ENCODE measurements at regions not wholly inside any gene's neighbourhood (a gene's known extent, or its start where the extent isn't known, plus 50 kb on each side); places are given as distances from the start of the nearest gene placed in this dataset.

GRCh38 chr6:139758209-139758611 is 383.8 kb upstream of the CITED2 start:
- H3K4me1 ChIP-seq (ENCODE audit: control insufficient read depth in 2 of 2, insufficient read depth in 2 of 2, low read length in 2 of 2), result no peaks in the 10 kb centered on the region
- no peaks in the 10 kb centered on the region for H3K9me3 ChIP-seq (ENCODE audit: control insufficient read depth in 2 of 2, insufficient read depth in 1 of 2, low read length in 1 of 2)
- no peaks in the 10 kb centered on the region for H3K36me3 ChIP-seq (ENCODE audit: control insufficient read depth in 2 of 2, insufficient read depth in 2 of 2, low read length in 1 of 2)
- H3K4me3 ChIP-seq (ENCODE audit: low read length in 2 of 2), result no peak overlapping the region
- no peak for DNase-seq (ENCODE audit: low read depth in 6 of 9, low spot score in 9 of 9)
- WGBS, result 66% methylated on average over 3 of the region's 3 CpGs
- H3K27ac ChIP-seq (ENCODE audit: low read depth in 1 of 2, low read length in 1 of 2), result no peak overlapping the region
- H3K27me3 ChIP-seq (ENCODE audit: control insufficient read depth in 2 of 2, insufficient read depth in 1 of 2, low read length in 1 of 2), result no peaks in the 10 kb centered on the region

DNA sequence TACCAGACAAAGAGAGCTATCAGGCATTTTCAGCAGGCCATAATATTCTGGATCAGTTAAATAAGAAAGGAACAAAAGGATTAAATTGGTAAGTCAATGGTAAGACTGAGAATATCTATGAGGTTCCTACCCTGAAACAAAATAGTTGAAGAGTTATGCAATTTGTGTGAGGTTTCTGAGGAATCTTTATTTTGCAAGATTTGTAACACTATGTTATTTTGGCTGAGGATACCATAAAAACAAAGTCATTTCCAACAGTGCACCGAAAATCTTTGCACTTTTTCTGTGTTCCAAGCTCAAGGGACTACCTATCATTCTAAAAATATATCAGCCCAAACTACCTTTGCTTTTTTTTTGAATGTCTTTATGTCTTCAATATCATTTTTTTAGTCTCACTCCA is 383.3 kb upstream of the CITED2 start:
- DNase-seq (ENCODE audit: low read depth in 6 of 9, low spot score in 9 of 9), result no peak
- no peaks in the 10 kb centered on the region for H3K36me3 ChIP-seq (ENCODE audit: control insufficient read depth in 2 of 2, insufficient read depth in 2 of 2, low read length in 1 of 2)
- no peak overlapping the region for H3K27ac ChIP-seq (ENCODE audit: low read depth in 1 of 2, low read length in 1 of 2)
- H3K4me1 ChIP-seq (ENCODE audit: control insufficient read depth in 2 of 2, insufficient read depth in 2 of 2, low read length in 2 of 2), result no peaks in the 10 kb centered on the region
- no peaks in the 10 kb centered on the region for H3K9me3 ChIP-seq (ENCODE audit: control insufficient read depth in 2 of 2, insufficient read depth in 1 of 2, low read length in 1 of 2)
- no peaks in the 10 kb centered on the region for H3K27me3 ChIP-seq (ENCODE audit: control insufficient read depth in 2 of 2, insufficient read depth in 1 of 2, low read length in 1 of 2)
- 86% methylated on average over 1 of the region's 1 CpG for WGBS
- no peak overlapping the region for H3K4me3 ChIP-seq (ENCODE audit: low read length in 2 of 2)

GRCh38 chr6:139756381-139756780 is 381.9 kb upstream of the CITED2 start:
- no peak overlapping the region for H3K27ac ChIP-seq (ENCODE audit: low read depth in 1 of 2, low read length in 1 of 2)
- H3K9me3 ChIP-seq (ENCODE audit: control insufficient read depth in 2 of 2, insufficient read depth in 1 of 2, low read length in 1 of 2), result no peaks in the 10 kb centered on the region
- no peaks in the 10 kb centered on the region for H3K36me3 ChIP-seq (ENCODE audit: control insufficient read depth in 2 of 2, insufficient read depth in 2 of 2, low read length in 1 of 2)
- no peaks in the 10 kb centered on the region for H3K4me1 ChIP-seq (ENCODE audit: control insufficient read depth in 2 of 2, insufficient read depth in 2 of 2, low read length in 2 of 2)
- DNase-seq (ENCODE audit: low read depth in 6 of 9, low spot score in 9 of 9), result no peak
- H3K4me3 ChIP-seq (ENCODE audit: low read length in 2 of 2), result no peak overlapping the region
- H3K27me3 ChIP-seq (ENCODE audit: control insufficient read depth in 2 of 2, insufficient read depth in 1 of 2, low read length in 1 of 2), result no peaks in the 10 kb centered on the region
- 99% methylated on average over 1 of the region's 1 CpG for WGBS

- no peak overlapping the region for H3K4me3 ChIP-seq (ENCODE audit: low read length in 2 of 2)
- no peak for DNase-seq (ENCODE audit: low read depth in 6 of 9, low spot score in 9 of 9)
- no peaks in the 10 kb centered on the region for H3K4me1 ChIP-seq (ENCODE audit: control insufficient read depth in 2 of 2, insufficient read depth in 2 of 2, low read length in 2 of 2)
- no peak overlapping the region for H3K27ac ChIP-seq (ENCODE audit: low read depth in 1 of 2, low read length in 1 of 2)
- no peaks in the 10 kb centered on the region for H3K36me3 ChIP-seq (ENCODE audit: control insufficient read depth in 2 of 2, insufficient read depth in 2 of 2, low read length in 1 of 2)
- H3K27me3 ChIP-seq (ENCODE audit: control insufficient read depth in 2 of 2, insufficient read depth in 1 of 2, low read length in 1 of 2), result no peaks in the 10 kb centered on the region
- no peaks in the 10 kb centered on the region for H3K9me3 ChIP-seq (ENCODE audit: control insufficient read depth in 2 of 2, insufficient read depth in 1 of 2, low read length in 1 of 2)
- 58% methylated on average over 6 of the region's 6 CpGs for WGBS
Measured at GRCh38 chr6:139754898-139755775, 380.7 kb upstream of the CITED2 start.

DNA sequence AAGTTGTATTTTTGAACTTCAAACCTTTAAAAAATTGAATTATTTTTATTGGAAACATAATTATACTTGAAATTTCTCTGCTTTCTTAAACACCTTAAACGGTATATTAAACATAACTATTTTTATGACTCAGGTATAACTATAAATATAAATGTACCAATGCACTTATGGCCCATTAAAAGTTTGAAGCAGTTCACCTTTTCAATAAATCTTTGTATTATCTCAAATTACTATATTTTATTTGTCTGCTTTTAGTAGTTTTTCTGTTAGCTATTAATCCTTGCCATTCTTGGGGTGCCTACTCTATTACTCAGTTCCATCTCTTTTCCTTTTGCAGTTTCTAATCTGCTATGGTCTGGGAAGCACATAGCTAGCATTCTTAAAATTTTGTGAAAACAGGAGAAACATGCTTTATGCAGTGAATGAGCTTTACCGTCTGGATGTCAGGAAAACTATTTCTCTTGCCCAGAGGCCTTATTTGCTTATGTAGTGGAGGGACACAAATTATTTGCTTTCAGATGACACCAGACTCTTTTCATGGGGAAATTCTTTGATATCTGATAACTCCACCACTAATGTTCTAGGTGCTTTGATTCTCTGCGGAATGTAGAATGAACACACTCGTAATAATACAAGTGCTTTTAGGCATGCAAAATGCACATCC is 378.9 kb upstream of the CITED2 start:
- DNase-seq (ENCODE audit: low read depth in 6 of 9, low spot score in 9 of 9), result no peak
- no peaks in the 10 kb centered on the region for H3K27me3 ChIP-seq (ENCODE audit: control insufficient read depth in 2 of 2, insufficient read depth in 1 of 2, low read length in 1 of 2)
- 99% methylated on average over 4 of the region's 4 CpGs for WGBS
- no peaks in the 10 kb centered on the region for H3K9me3 ChIP-seq (ENCODE audit: control insufficient read depth in 2 of 2, insufficient read depth in 1 of 2, low read length in 1 of 2)
- no peak overlapping the region for H3K27ac ChIP-seq (ENCODE audit: low read depth in 1 of 2, low read length in 1 of 2)
- no peaks in the 10 kb centered on the region for H3K36me3 ChIP-seq (ENCODE audit: control insufficient read depth in 2 of 2, insufficient read depth in 2 of 2, low read length in 1 of 2)
- H3K4me3 ChIP-seq (ENCODE audit: low read length in 2 of 2), result no peak overlapping the region
- no peaks in the 10 kb centered on the region for H3K4me1 ChIP-seq (ENCODE audit: control insufficient read depth in 2 of 2, insufficient read depth in 2 of 2, low read length in 2 of 2)

DNA sequence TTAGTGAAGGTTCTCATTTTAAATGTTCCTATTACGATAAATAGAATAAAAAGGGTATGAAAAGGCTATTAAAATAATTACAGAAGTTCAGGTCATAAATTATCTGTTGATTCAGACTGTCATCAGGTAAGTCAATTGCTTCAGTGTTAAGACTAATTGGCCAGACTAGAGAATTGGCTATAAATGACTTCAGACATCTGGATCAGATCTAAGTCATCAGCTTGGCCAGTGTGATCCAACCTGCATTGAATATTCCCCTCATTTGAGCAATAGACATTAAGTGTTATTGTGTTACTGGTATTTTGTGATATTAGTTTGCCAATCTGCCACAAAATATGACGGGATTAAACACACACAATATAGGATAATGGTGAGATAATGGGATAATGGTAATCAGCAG is 377.6 kb upstream of the CITED2 start:
- no peaks in the 10 kb centered on the region for H3K27me3 ChIP-seq (ENCODE audit: control insufficient read depth in 2 of 2, insufficient read depth in 1 of 2, low read length in 1 of 2)
- no peaks in the 10 kb centered on the region for H3K36me3 ChIP-seq (ENCODE audit: control insufficient read depth in 2 of 2, insufficient read depth in 2 of 2, low read length in 1 of 2)
- H3K9me3 ChIP-seq (ENCODE audit: control insufficient read depth in 2 of 2, insufficient read depth in 1 of 2, low read length in 1 of 2), result no peaks in the 10 kb centered on the region
- H3K27ac ChIP-seq (ENCODE audit: low read depth in 1 of 2, low read length in 1 of 2), result no peak overlapping the region
- H3K4me3 ChIP-seq (ENCODE audit: low read length in 2 of 2), result no peak overlapping the region
- WGBS, result 94% methylated on average over 2 of the region's 2 CpGs
- no peak for DNase-seq (ENCODE audit: low read depth in 6 of 9, low spot score in 9 of 9)
- no peaks in the 10 kb centered on the region for H3K4me1 ChIP-seq (ENCODE audit: control insufficient read depth in 2 of 2, insufficient read depth in 2 of 2, low read length in 2 of 2)

GRCh38 chr6:139751179-139751578 is 376.7 kb upstream of the CITED2 start:
- Histone ChIP-seq H3K27me3 (ENCODE audit: control insufficient read depth in 2 of 2, insufficient read depth in 1 of 2, low read length in 1 of 2) (no peaks in the 10 kb centered on the region), H3K36me3 (ENCODE audit: control insufficient read depth in 2 of 2, insufficient read depth in 2 of 2, low read length in 1 of 2) (no peaks in the 10 kb centered on the region), H3K4me1 (ENCODE audit: control insufficient read depth in 2 of 2, insufficient read depth in 2 of 2, low read length in 2 of 2) (no peaks in the 10 kb centered on the region), H3K4me3 (ENCODE audit: low read length in 2 of 2) (no peak overlapping the region), H3K27ac (ENCODE audit: low read depth in 1 of 2, low read length in 1 of 2) (no peak overlapping the region), H3K9me3 (ENCODE audit: control insufficient read depth in 2 of 2, insufficient read depth in 1 of 2, low read length in 1 of 2) (no peaks in the 10 kb centered on the region)
- no peak for DNase-seq (ENCODE audit: low read depth in 6 of 9, low spot score in 9 of 9)
- 96% methylated on average over 3 of the region's 3 CpGs for WGBS

- Histone ChIP-seq H3K9me3 (ENCODE audit: control insufficient read depth in 2 of 2, insufficient read depth in 1 of 2, low read length in 1 of 2) (no peaks in the 10 kb centered on the region), H3K4me3 (ENCODE audit: low read length in 2 of 2) (no peak overlapping the region), H3K27ac (ENCODE audit: low read depth in 1 of 2, low read length in 1 of 2) (no peak overlapping the region), H3K36me3 (ENCODE audit: control insufficient read depth in 2 of 2, insufficient read depth in 2 of 2, low read length in 1 of 2) (no peaks in the 10 kb centered on the region), H3K27me3 (ENCODE audit: control insufficient read depth in 2 of 2, insufficient read depth in 1 of 2, low read length in 1 of 2) (no peaks in the 10 kb centered on the region), H3K4me1 (ENCODE audit: control insufficient read depth in 2 of 2, insufficient read depth in 2 of 2, low read length in 2 of 2) (no peaks in the 10 kb centered on the region)
- no peak for DNase-seq (ENCODE audit: low read depth in 6 of 9, low spot score in 9 of 9)
- 90% methylated on average over 5 of the region's 5 CpGs for WGBS
Measured at GRCh38 chr6:139748353-139749146, 374.1 kb upstream of the CITED2 start.

GRCh38 chr6:139747154-139747553 is 372.7 kb upstream of the CITED2 start:
- no peak overlapping the region for H3K4me3 ChIP-seq (ENCODE audit: low read length in 2 of 2)
- 94% methylated on average over 5 of the region's 5 CpGs for WGBS
- no peaks in the 10 kb centered on the region for H3K4me1 ChIP-seq (ENCODE audit: control insufficient read depth in 2 of 2, insufficient read depth in 2 of 2, low read length in 2 of 2)
- H3K36me3 ChIP-seq (ENCODE audit: control insufficient read depth in 2 of 2, insufficient read depth in 2 of 2, low read length in 1 of 2), result no peaks in the 10 kb centered on the region
- no peak for DNase-seq (ENCODE audit: low read depth in 6 of 9, low spot score in 9 of 9)
- H3K9me3 ChIP-seq (ENCODE audit: control insufficient read depth in 2 of 2, insufficient read depth in 1 of 2, low read length in 1 of 2), result no peaks in the 10 kb centered on the region
- no peaks in the 10 kb centered on the region for H3K27me3 ChIP-seq (ENCODE audit: control insufficient read depth in 2 of 2, insufficient read depth in 1 of 2, low read length in 1 of 2)
- H3K27ac ChIP-seq (ENCODE audit: low read depth in 1 of 2, low read length in 1 of 2), result no peak overlapping the region

All from thymus (tissue), 11 donors.